ENCODE measurements at regions not wholly inside any gene's neighbourhood (a gene's known extent, or its start where the extent isn't known, plus 50 kb on each side); places are given as distances from the start of the nearest gene placed in this dataset.

- no peak for TF ChIP-seq CTCF (IDR thresholded peaks at IDR 0.05; ENCODE audit: insufficient read depth, low read depth, low read length, missing control alignments)
- DNase-seq (ENCODE audit: low read depth) = no peak
- no peak overlapping the region for H3K4me3 ChIP-seq (ENCODE audit: low read depth, low read length)
These were observed 194.2 kb downstream of the ERCC6L2 start for GRCh38 chr9:96069629-96070220.

- no peak for TF ChIP-seq CTCF (IDR thresholded peaks at IDR 0.05; ENCODE audit: insufficient read depth, low read depth, low read length, missing control alignments)
- H3K4me3 ChIP-seq (ENCODE audit: low read depth, low read length) = no peak overlapping the region
- no peak for DNase-seq (ENCODE audit: low read depth)
These were observed 193.0 kb downstream of the ERCC6L2 start for GRCh38 chr9:96068511-96068910.

- no peak for DNase-seq (ENCODE audit: low read depth)
- TF ChIP-seq CTCF (IDR thresholded peaks at IDR 0.05; ENCODE audit: insufficient read depth, low read depth, low read length, missing control alignments) = no peak
- H3K4me3 ChIP-seq (ENCODE audit: low read depth, low read length) = no peak overlapping the region
These were observed 192.1 kb downstream of the ERCC6L2 start for GRCh38 chr9:96067600-96067999.

- TF ChIP-seq CTCF (IDR thresholded peaks at IDR 0.05; ENCODE audit: insufficient read depth, low read depth, low read length, missing control alignments) = no peak
- H3K4me3 ChIP-seq (ENCODE audit: low read depth, low read length) = no peak overlapping the region
- DNase-seq (ENCODE audit: low read depth) = no peak
These were observed 191.5 kb downstream of the ERCC6L2 start for GRCh38 chr9:96067004-96067403.

GRCh38 chr9:96065482-96066251 lies 190.2 kb downstream of the ERCC6L2 start:
- H3K4me3 ChIP-seq (ENCODE audit: low read depth, low read length) = no peak overlapping the region
- TF ChIP-seq CTCF (IDR thresholded peaks at IDR 0.05; ENCODE audit: insufficient read depth, low read depth, low read length, missing control alignments) = no peak
- DNase-seq (ENCODE audit: low read depth) = no peak

GRCh38 chr9:96064826-96065481 lies 189.5 kb downstream of the ERCC6L2 start:
- TF ChIP-seq CTCF (IDR thresholded peaks at IDR 0.05; ENCODE audit: insufficient read depth, low read depth, low read length, missing control alignments) = no peak
- no peak for DNase-seq (ENCODE audit: low read depth)

More at GRCh38 chr9:96064826-96065481, 189.5 kb downstream of the ERCC6L2 start:
- H3K4me3 ChIP-seq (ENCODE audit: low read depth, low read length) = no peak overlapping the region
